Ishikawa (cell line): ENCODE measurements at regions not wholly inside any gene's neighbourhood (a gene's known extent, or its start where the extent isn't known, plus 50 kb on each side); places are given as distances from the start of the nearest gene placed in this dataset.

Experiments used
- CEBPB ChIP-seq: IDR thresholded peaks from 2 replicates; pipeline ENCODE4 v1.6.1; 2012
- EP300 ChIP-seq: IDR thresholded peaks from 2 replicates; pipeline ENCODE4 v1.6.1; 2012; ENCODE audit warnings: borderline replicate concordance
- FOXM1 ChIP-seq: IDR thresholded peaks from 2 replicates; pipeline ENCODE4 v1.6.1; 2012; ENCODE audit warnings: low read depth, borderline replicate concordance
- YY1 ChIP-seq: IDR thresholded peaks from 2 replicates; pipeline ENCODE4 v1.6.1; 2012; ENCODE audit warnings: low read depth

GRCh38 chr18:73316513-73316912 lies 448.7 kb upstream of the NETO1 start:
- TF ChIP-seq CEBPB (no peak), EP300 (no peak), FOXM1 (no peak), YY1 (no peak)
